PFSK-1 (cell line): ENCODE measurements at regions not wholly inside any gene's neighbourhood (a gene's known extent, or its start where the extent isn't known, plus 50 kb on each side); places are given as distances from the start of the nearest gene placed in this dataset.

ENCODE experiments used
- FOXP2 ChIP-seq: optimal IDR thresholded peaks from 2 replicates; pipeline ENCODE3; 2011; ENCODE audit warnings: borderline replicate concordance, control low read depth, inconsistent platforms; ENCODE audit not compliant: insufficient read depth; ENCODE audit errors: extremely low read length, extremely low read depth
- POLR2AphosphoS5 ChIP-seq: IDR thresholded peaks from 2 replicates; pipeline ENCODE4 v1.6.1; 2012; ENCODE audit warnings: low read depth, mild to moderate bottlenecking, control low read depth, low read length, moderate library complexity
- REST ChIP-seq, 2 experiments: IDR thresholded peaks; 2 replicates each; pipeline versions ENCODE4 v1.6.1 to v1.8.0; 2011 to 2012; ENCODE audit warnings: low read depth in 2 of 2, low read length in 2 of 2, control low read depth in 1 of 2, inconsistent platforms in 1 of 2, mild to moderate bottlenecking in 1 of 2, moderate library complexity in 1 of 2; ENCODE audit not compliant: insufficient read depth in 1 of 2
- SIN3A ChIP-seq: IDR thresholded peaks from 2 replicates; pipeline ENCODE4 v1.6.1; 2012; ENCODE audit warnings: mild to moderate bottlenecking, low read length, moderate library complexity, borderline replicate concordance; ENCODE audit not compliant: insufficient read depth
- TAF1 ChIP-seq: IDR thresholded peaks from 2 replicates; pipeline ENCODE4 v1.6.1; 2012; ENCODE audit warnings: low read length, control low read depth, borderline replicate concordance; ENCODE audit not compliant: insufficient read depth

- TF ChIP-seq FOXP2, result no peak
- no peak for TF ChIP-seq REST (IDR thresholded peaks at IDR 0.05; ENCODE audit: insufficient read depth in 1 of 2, low read depth in 2 of 2, low read length in 2 of 2)
- TF ChIP-seq SIN3A, result no peak
- no peak for TF ChIP-seq TAF1
- TF ChIP-seq POLR2AphosphoS5, result no peak
Measured at GRCh38 chr2:145066856-145067548, 547.1 kb upstream of the ZEB2 start.

- TF ChIP-seq REST (IDR thresholded peaks at IDR 0.05; ENCODE audit: insufficient read depth in 1 of 2, low read depth in 2 of 2, low read length in 2 of 2) (no peak), SIN3A (no peak), TAF1 (no peak), FOXP2 (no peak), POLR2AphosphoS5 (no peak)
Measured at GRCh38 chr2:145066151-145066661, 546.3 kb upstream of the ZEB2 start.

DNA sequence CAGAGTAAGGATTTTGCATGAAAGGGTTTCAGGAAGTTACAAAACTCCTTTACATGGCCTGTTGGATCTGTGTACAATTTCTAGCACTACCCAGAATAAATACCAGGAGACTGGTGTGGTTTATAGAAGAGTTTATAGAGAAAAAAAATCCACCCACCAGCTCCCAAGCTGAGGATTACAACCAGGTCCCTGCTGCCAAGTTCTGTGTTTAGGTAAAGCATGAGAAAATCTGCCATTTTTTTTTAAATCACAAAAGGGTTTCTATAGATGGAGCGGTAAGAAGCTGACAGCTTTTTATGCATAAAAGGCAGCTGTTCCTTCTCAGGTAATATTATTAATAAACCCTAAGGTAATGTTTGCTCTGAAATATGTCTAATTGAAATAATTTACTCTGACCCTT is 545.4 kb upstream of the ZEB2 start:
- TF ChIP-seq POLR2AphosphoS5 (no peak), REST (IDR thresholded peaks at IDR 0.05; ENCODE audit: insufficient read depth in 1 of 2, low read depth in 2 of 2, low read length in 2 of 2) (no peak), FOXP2 (no peak), TAF1 (no peak), SIN3A (no peak)

DNA sequence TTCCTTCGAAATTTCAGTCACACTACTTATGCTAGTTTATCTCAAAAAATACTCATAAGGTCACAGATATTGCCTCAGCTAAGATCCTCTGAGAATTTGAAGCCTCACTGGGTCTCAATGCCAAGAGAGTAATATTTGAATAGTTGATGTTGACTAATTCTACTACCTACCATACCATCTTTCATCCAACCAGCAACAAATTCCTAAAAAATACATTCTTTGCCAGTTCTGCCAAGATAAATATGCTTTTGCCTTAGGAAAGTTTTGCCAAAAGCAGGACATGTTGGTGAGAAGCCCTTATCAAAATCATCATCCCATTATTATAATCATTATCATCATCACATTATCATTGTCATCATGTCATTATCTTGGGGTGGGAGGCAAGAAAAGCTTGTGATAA is 544.6 kb upstream of the ZEB2 start:
- no peak for TF ChIP-seq TAF1

DNA sequence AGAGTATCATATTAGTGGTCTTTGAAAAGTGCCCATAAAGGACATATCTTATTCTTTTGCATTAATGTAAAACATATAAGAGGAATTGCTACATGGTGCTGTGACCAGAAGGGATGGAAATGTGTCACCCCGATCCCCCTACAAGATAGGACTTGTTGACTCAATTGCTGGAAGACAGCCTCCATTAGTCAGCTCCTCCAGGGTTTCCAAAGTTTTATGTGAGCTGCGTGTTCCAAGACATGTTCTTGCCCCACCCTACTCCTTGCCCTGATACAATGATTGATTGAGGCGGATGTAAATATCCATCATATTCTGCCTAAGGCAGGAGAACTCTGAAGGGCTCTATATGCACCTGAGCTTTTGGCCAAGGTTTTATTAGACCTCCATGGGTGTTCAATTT is 541.0 kb upstream of the ZEB2 start:
- no peak for TF ChIP-seq REST (IDR thresholded peaks at IDR 0.05; ENCODE audit: insufficient read depth in 1 of 2, low read depth in 2 of 2, low read length in 2 of 2)
